Fibroblast of lung (primary cell): ENCODE measurements at regions not wholly inside any gene's neighbourhood (a gene's known extent, or its start where the extent isn't known, plus 50 kb on each side); places are given as distances from the start of the nearest gene placed in this dataset.

Experiments used
- DNase-seq, 2 donors: peaks; one replicate each; pipeline versions ENCODE4 v3.0.0 to v3.0.0-alpha.2; 2010; ENCODE audit warnings: low read depth in 2 of 2
- H2AFZ ChIP-seq: 2 replicates; pipeline ENCODE4 v1.5.1; 2012; ENCODE audit warnings: low read length, control low read depth, inconsistent platforms
- H3K27ac ChIP-seq: 2 replicates; pipeline ENCODE4 v1.5.1; 2011; ENCODE audit warnings: low read length, control low read depth; ENCODE audit not compliant: insufficient read depth
- H3K27me3 ChIP-seq: 2 replicates; pipeline ENCODE4 v1.5.1; 2011; ENCODE audit warnings: mild to moderate bottlenecking, low read length; ENCODE audit not compliant: control insufficient read depth, insufficient read depth
- H3K36me3 ChIP-seq: 2 replicates; pipeline ENCODE4 v1.5.1; 2011; ENCODE audit warnings: low read length; ENCODE audit not compliant: control insufficient read depth, insufficient read depth
- H3K4me1 ChIP-seq: 2 replicates; pipeline ENCODE4 v1.5.1; 2011; ENCODE audit warnings: low read length; ENCODE audit not compliant: control insufficient read depth, insufficient read depth; ENCODE audit errors: extremely low read depth
- H3K4me2 ChIP-seq: 2 replicates; pipeline ENCODE4 v1.5.1; 2011; ENCODE audit warnings: low read length, control low read depth; ENCODE audit not compliant: insufficient read depth; ENCODE audit errors: extremely low read depth
- H3K4me3 ChIP-seq, 4 experiments: fragments of 200-600 bp in 1 of 4; sonication (generic) in 1 of 4; replicated peaks in 1 of 4; 2 replicates each; pipeline ENCODE4 v1.5.1; 2011 to 2016; ENCODE audit warnings: low read length in 4 of 4, low read depth in 3 of 4, mild to moderate bottlenecking in 3 of 4, control low read depth in 2 of 4, inconsistent platforms in 1 of 4, mixed read lengths in 1 of 4; ENCODE audit not compliant: insufficient read depth in 1 of 4; ENCODE audit errors: control extremely low read depth in 1 of 4
- H3K79me2 ChIP-seq: 2 replicates; pipeline ENCODE4 v1.5.1; 2012; ENCODE audit warnings: mild to moderate bottlenecking, low read length, inconsistent platforms; ENCODE audit not compliant: control insufficient read depth, insufficient read depth
- H3K9ac ChIP-seq: 2 replicates; pipeline ENCODE4 v1.5.1; 2011; ENCODE audit warnings: mild to moderate bottlenecking, low read length, control low read depth; ENCODE audit not compliant: insufficient read depth
- H3K9me3 ChIP-seq: 2 replicates; pipeline ENCODE4 v1.5.1; 2012; ENCODE audit warnings: low read depth, low read length; ENCODE audit not compliant: control insufficient read depth, insufficient read depth
- H4K20me1 ChIP-seq: 2 replicates; pipeline ENCODE4 v1.5.1; 2011; ENCODE audit warnings: low read length; ENCODE audit not compliant: control insufficient read depth, insufficient read depth; ENCODE audit errors: extremely low read depth
- CTCF ChIP-seq, 2 donors: IDR thresholded peaks in 1 of 2; conservative IDR thresholded peaks in 1 of 2; 1 replicate in 1 of 2; 2 replicates in 1 of 2; pipeline ENCODE4 v1.5.1; 2011 to 2012; ENCODE audit warnings: low read length in 2 of 2, control low read depth in 1 of 2, inconsistent platforms in 1 of 2, low read depth in 1 of 2, mild to moderate bottlenecking in 1 of 2
- EZH2 ChIP-seq: IDR thresholded peaks from 2 replicates; pipeline ENCODE4 v1.5.1; 2012; ENCODE audit warnings: low read length, control low read depth, mild to moderate bottlenecking; ENCODE audit errors: missing control alignments

DNA sequence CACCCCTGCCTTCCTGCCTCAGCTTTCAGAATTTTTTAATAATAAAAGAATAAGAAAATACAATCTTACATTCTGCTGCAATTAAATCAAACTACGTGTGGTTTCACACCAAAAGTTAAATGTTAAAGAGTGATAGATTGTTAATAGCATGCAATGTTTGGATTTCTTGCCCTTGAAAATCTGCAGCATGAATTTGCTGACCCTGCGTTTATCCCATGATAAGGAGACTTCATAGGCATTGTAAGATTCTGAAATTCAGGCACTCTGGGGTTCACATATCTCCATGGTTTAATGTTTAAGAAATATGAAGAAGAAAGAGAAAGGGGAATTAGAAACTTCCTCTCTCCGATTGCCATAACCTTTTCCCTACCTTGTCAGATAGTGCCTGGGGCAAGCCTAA is 1616.2 kb upstream of the B3GALT2 start:
- Histone ChIP-seq H3K27me3 (no peaks in the 10 kb centered on the region), H3K4me2 (no peak overlapping the region), H3K4me3 (no peak overlapping the region), H2AFZ (no peak overlapping the region), H3K9me3 (no peaks in the 10 kb centered on the region), H3K9ac (no peak overlapping the region), H3K79me2 (no peaks in the 10 kb centered on the region), H3K4me1 (no peaks in the 10 kb centered on the region), H3K36me3 (no peaks in the 10 kb centered on the region), H3K27ac (no peak overlapping the region), H4K20me1 (no peaks in the 10 kb centered on the region)
- TF ChIP-seq EZH2 (no peak), CTCF (conservative IDR thresholded peaks at IDR 0.05 in 1 of 2, IDR thresholded peaks at IDR 0.05 in 1 of 2; ENCODE audit: low read depth in 1 of 2, low read length in 2 of 2) (no peak)
- DNase-seq = no peak

DNA sequence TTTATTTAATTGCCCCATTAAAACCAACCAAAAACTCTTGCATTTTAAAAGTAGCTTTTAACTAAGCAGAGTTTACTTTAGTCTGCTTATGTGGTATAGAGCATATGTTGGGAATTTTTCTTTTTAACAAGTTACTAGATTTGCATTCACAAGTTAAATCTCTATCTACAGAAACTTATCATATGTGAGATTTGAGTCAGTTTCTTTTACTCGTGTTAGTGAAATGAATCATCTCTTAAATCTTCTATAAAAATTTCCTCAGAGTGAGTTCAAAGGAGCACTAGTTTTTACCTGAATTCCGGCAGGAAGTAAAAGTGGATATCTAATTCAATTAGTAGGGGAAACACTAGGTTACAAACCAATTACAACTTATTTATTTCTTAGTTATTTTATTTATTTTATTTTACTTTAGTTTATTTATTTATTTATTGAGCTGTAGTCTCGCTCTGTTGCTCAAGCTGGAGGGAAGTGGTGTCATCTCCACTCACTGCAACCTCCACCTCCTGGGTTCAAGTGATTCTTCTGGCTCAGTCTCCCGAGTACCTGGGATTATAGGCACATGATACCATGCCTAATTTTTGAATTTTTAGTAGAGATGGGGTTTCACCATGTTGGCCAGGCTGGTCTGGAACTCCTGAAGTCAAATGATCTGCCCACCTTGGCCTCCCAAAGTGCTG is 1609.6 kb upstream of the B3GALT2 start:
- Histone ChIP-seq H3K36me3 (no peaks in the 10 kb centered on the region), H3K27me3 (no peaks in the 10 kb centered on the region), H3K27ac (no peak overlapping the region), H3K79me2 (no peaks in the 10 kb centered on the region), H2AFZ (no peak overlapping the region), H3K9me3 (no peaks in the 10 kb centered on the region), H3K4me2 (no peak overlapping the region), H3K4me1 (no peaks in the 10 kb centered on the region), H3K9ac (no peak overlapping the region), H4K20me1 (no peaks in the 10 kb centered on the region), H3K4me3 (no peak overlapping the region)
- no peak for DNase-seq
- TF ChIP-seq CTCF (conservative IDR thresholded peaks at IDR 0.05 in 1 of 2, IDR thresholded peaks at IDR 0.05 in 1 of 2; ENCODE audit: low read depth in 1 of 2, low read length in 2 of 2) (no peak), EZH2 (no peak)

- DNase-seq = no peak
- H3K27ac ChIP-seq = no peak overlapping the region
- H2AFZ ChIP-seq = no peak overlapping the region
- no peak overlapping the region for H3K9ac ChIP-seq
- no peaks in the 10 kb centered on the region for H3K4me1 ChIP-seq
- no peaks in the 10 kb centered on the region for H3K79me2 ChIP-seq
- H3K27me3 ChIP-seq = no peaks in the 10 kb centered on the region
- no peak overlapping the region for H3K4me3 ChIP-seq
- no peaks in the 10 kb centered on the region for H3K36me3 ChIP-seq
- no peak overlapping the region for H3K4me2 ChIP-seq
- TF ChIP-seq EZH2 (no peak), CTCF (conservative IDR thresholded peaks at IDR 0.05 in 1 of 2, IDR thresholded peaks at IDR 0.05 in 1 of 2; ENCODE audit: low read depth in 1 of 2, low read length in 2 of 2) (no peak)
- no peaks in the 10 kb centered on the region for H4K20me1 ChIP-seq
- H3K9me3 ChIP-seq = no peaks in the 10 kb centered on the region
Observed at GRCh38 chr1:194787001-194787400, 1600.6 kb upstream of the B3GALT2 start.
